ENCODE measurements at regions not wholly inside any gene's neighbourhood (a gene's known extent, or its start where the extent isn't known, plus 50 kb on each side); places are given as distances from the start of the nearest gene placed in this dataset.

GRCh38 chr2:71889759-71890684 lies 257.6 kb downstream of the CYP26B1 start:
- TF ChIP-seq CTCF (IDR thresholded peaks at IDR 0.05) (no peak), POLR2A (IDR thresholded peaks at IDR 0.05) (no peak)

All from prostate gland (tissue), 2 donors.